ENCODE measurements at regions not wholly inside any gene's neighbourhood (a gene's known extent, or its start where the extent isn't known, plus 50 kb on each side); places are given as distances from the start of the nearest gene placed in this dataset.

GRCh38 chr9:106146066-106146840 lies 451.9 kb downstream of the TMEM38B start:
- no peak overlapping the region for H3K4me3 ChIP-seq (replicated peaks; ENCODE audit: low read depth, low read length)
- no peak for DNase-seq (ENCODE audit: extremely low read depth, low read depth)
- no peak for TF ChIP-seq CTCF (IDR thresholded peaks at IDR 0.05; ENCODE audit: low read depth, low read length, missing control alignments)

- no peak for TF ChIP-seq CTCF (IDR thresholded peaks at IDR 0.05; ENCODE audit: low read depth, low read length, missing control alignments)
- DNase-seq (ENCODE audit: extremely low read depth, low read depth), result no peak
- no peak overlapping the region for H3K4me3 ChIP-seq (replicated peaks; ENCODE audit: low read depth, low read length)
These were observed 452.5 kb downstream of the TMEM38B start for GRCh38 chr9:106146886-106147285.

GRCh38 chr9:106149956-106150355 lies 455.6 kb downstream of the TMEM38B start:
- no peak for DNase-seq (ENCODE audit: extremely low read depth, low read depth)
- no peak for TF ChIP-seq CTCF (IDR thresholded peaks at IDR 0.05; ENCODE audit: low read depth, low read length, missing control alignments)
- H3K4me3 ChIP-seq (replicated peaks; ENCODE audit: low read depth, low read length), result no peak overlapping the region

GRCh38 chr9:106156465-106156864 lies 462.1 kb downstream of the TMEM38B start:
- no peak for DNase-seq (ENCODE audit: extremely low read depth, low read depth)
- H3K4me3 ChIP-seq (replicated peaks; ENCODE audit: low read depth, low read length), result no peak overlapping the region
- no peak for TF ChIP-seq CTCF (IDR thresholded peaks at IDR 0.05; ENCODE audit: low read depth, low read length, missing control alignments)

GRCh38 chr9:106172265-106172664 lies 477.9 kb downstream of the TMEM38B start:
- DNase-seq (ENCODE audit: extremely low read depth, low read depth), result no peak
- no peak for TF ChIP-seq CTCF (IDR thresholded peaks at IDR 0.05; ENCODE audit: low read depth, low read length, missing control alignments)
- no peak overlapping the region for H3K4me3 ChIP-seq (replicated peaks; ENCODE audit: low read depth, low read length)

GRCh38 chr9:106174346-106174745 lies 480.0 kb downstream of the TMEM38B start:
- no peak overlapping the region for H3K4me3 ChIP-seq (replicated peaks; ENCODE audit: low read depth, low read length)
- TF ChIP-seq CTCF (IDR thresholded peaks at IDR 0.05; ENCODE audit: low read depth, low read length, missing control alignments), result no peak
- no peak for DNase-seq (ENCODE audit: extremely low read depth, low read depth)

GRCh38 chr9:106177216-106177615 lies 482.9 kb downstream of the TMEM38B start:
- no peak for TF ChIP-seq CTCF (IDR thresholded peaks at IDR 0.05; ENCODE audit: low read depth, low read length, missing control alignments)

More at GRCh38 chr9:106177216-106177615, 482.9 kb downstream of the TMEM38B start:
- DNase-seq (ENCODE audit: extremely low read depth, low read depth), result no peak
- no peak overlapping the region for H3K4me3 ChIP-seq (replicated peaks; ENCODE audit: low read depth, low read length)
